ENCODE measurements at regions not wholly inside any gene's neighbourhood (a gene's known extent, or its start where the extent isn't known, plus 50 kb on each side); places are given as distances from the start of the nearest gene placed in this dataset.
"Not testable (repeated sequence)": the region's sequence is repeated elsewhere in the genome, so short reads cannot be mapped to it uniquely, and the experiment has no call there.

GRCh38 chr12:46561769-46562624, 189.4 kb upstream of the SLC38A2 start:
- not testable (repeated sequence) for H3K9ac ChIP-seq (ENCODE audit: low read depth in 1 of 2, low read length in 2 of 2); H3K36me3 ChIP-seq (ENCODE audit: control insufficient read depth in 2 of 2, insufficient read depth in 2 of 2, low read length in 2 of 2); H3K27me3 ChIP-seq (ENCODE audit: control insufficient read depth in 2 of 2, insufficient read depth in 2 of 2, low read length in 2 of 2); H3K4me1 ChIP-seq (ENCODE audit: control insufficient read depth in 2 of 2, insufficient read depth in 2 of 2, low read length in 2 of 2); H3K4me3 ChIP-seq (ENCODE audit: low read length in 2 of 2); H3K9me3 ChIP-seq (ENCODE audit: control insufficient read depth in 2 of 2, low read length in 2 of 2); H3K27ac ChIP-seq (ENCODE audit: low read depth in 2 of 2, low read length in 2 of 2)

- H3K4me1 ChIP-seq (ENCODE audit: control insufficient read depth in 2 of 2, insufficient read depth in 2 of 2, low read length in 2 of 2) = no peaks in the 10 kb centered on the region
- no peaks in the 10 kb centered on the region for H3K36me3 ChIP-seq (ENCODE audit: control insufficient read depth in 2 of 2, insufficient read depth in 2 of 2, low read length in 2 of 2)
- no peaks in the 10 kb centered on the region for H3K9me3 ChIP-seq (ENCODE audit: control insufficient read depth in 2 of 2, low read length in 2 of 2)
- H3K27me3 ChIP-seq (ENCODE audit: control insufficient read depth in 2 of 2, insufficient read depth in 2 of 2, low read length in 2 of 2) = no peaks in the 10 kb centered on the region
- H3K4me3 ChIP-seq (ENCODE audit: low read length in 2 of 2) = no peak overlapping the region
- no peak overlapping the region for H3K27ac ChIP-seq (ENCODE audit: low read depth in 2 of 2, low read length in 2 of 2)
- H3K9ac ChIP-seq (ENCODE audit: low read depth in 1 of 2, low read length in 2 of 2) = no peak overlapping the region
Observed at GRCh38 chr12:46560874-46561273, 188.3 kb upstream of the SLC38A2 start.

- H3K27ac ChIP-seq (ENCODE audit: low read depth in 2 of 2, low read length in 2 of 2) = no peak overlapping the region
- no peaks in the 10 kb centered on the region for H3K9me3 ChIP-seq (ENCODE audit: control insufficient read depth in 2 of 2, low read length in 2 of 2)
- no peak overlapping the region for H3K9ac ChIP-seq (ENCODE audit: low read depth in 1 of 2, low read length in 2 of 2)
- no peaks in the 10 kb centered on the region for H3K4me1 ChIP-seq (ENCODE audit: control insufficient read depth in 2 of 2, insufficient read depth in 2 of 2, low read length in 2 of 2)
- H3K4me3 ChIP-seq (ENCODE audit: low read length in 2 of 2) = no peak overlapping the region
- H3K27me3 ChIP-seq (ENCODE audit: control insufficient read depth in 2 of 2, insufficient read depth in 2 of 2, low read length in 2 of 2) = no peaks in the 10 kb centered on the region
- H3K36me3 ChIP-seq (ENCODE audit: control insufficient read depth in 2 of 2, insufficient read depth in 2 of 2, low read length in 2 of 2) = no peaks in the 10 kb centered on the region
Observed at GRCh38 chr12:46560089-46560488, 187.5 kb upstream of the SLC38A2 start.

GRCh38 chr12:46559311-46559710, 186.7 kb upstream of the SLC38A2 start:
- no peaks in the 10 kb centered on the region for H3K27me3 ChIP-seq (ENCODE audit: control insufficient read depth in 2 of 2, insufficient read depth in 2 of 2, low read length in 2 of 2)
- H3K27ac ChIP-seq (ENCODE audit: low read depth in 2 of 2, low read length in 2 of 2) = no peak overlapping the region
- no peaks in the 10 kb centered on the region for H3K36me3 ChIP-seq (ENCODE audit: control insufficient read depth in 2 of 2, insufficient read depth in 2 of 2, low read length in 2 of 2)
- H3K9me3 ChIP-seq (ENCODE audit: control insufficient read depth in 2 of 2, low read length in 2 of 2) = no peaks in the 10 kb centered on the region
- no peak overlapping the region for H3K4me3 ChIP-seq (ENCODE audit: low read length in 2 of 2)
- no peaks in the 10 kb centered on the region for H3K4me1 ChIP-seq (ENCODE audit: control insufficient read depth in 2 of 2, insufficient read depth in 2 of 2, low read length in 2 of 2)
- no peak overlapping the region for H3K9ac ChIP-seq (ENCODE audit: low read depth in 1 of 2, low read length in 2 of 2)

GRCh38 chr12:46558677-46559076, 186.1 kb upstream of the SLC38A2 start:
- Histone ChIP-seq H3K9me3 (ENCODE audit: control insufficient read depth in 2 of 2, low read length in 2 of 2) (no peaks in the 10 kb centered on the region), H3K9ac (ENCODE audit: low read depth in 1 of 2, low read length in 2 of 2) (no peak overlapping the region), H3K27ac (ENCODE audit: low read depth in 2 of 2, low read length in 2 of 2) (no peak overlapping the region), H3K4me3 (ENCODE audit: low read length in 2 of 2) (no peak overlapping the region), H3K4me1 (ENCODE audit: control insufficient read depth in 2 of 2, insufficient read depth in 2 of 2, low read length in 2 of 2) (no peaks in the 10 kb centered on the region), H3K27me3 (ENCODE audit: control insufficient read depth in 2 of 2, insufficient read depth in 2 of 2, low read length in 2 of 2) (no peaks in the 10 kb centered on the region), H3K36me3 (ENCODE audit: control insufficient read depth in 2 of 2, insufficient read depth in 2 of 2, low read length in 2 of 2) (no peaks in the 10 kb centered on the region)

- H3K9me3 ChIP-seq (ENCODE audit: control insufficient read depth in 2 of 2, low read length in 2 of 2) = no peaks in the 10 kb centered on the region
- H3K9ac ChIP-seq (ENCODE audit: low read depth in 1 of 2, low read length in 2 of 2) = no peak overlapping the region
- H3K27ac ChIP-seq (ENCODE audit: low read depth in 2 of 2, low read length in 2 of 2) = no peak overlapping the region
- no peaks in the 10 kb centered on the region for H3K4me1 ChIP-seq (ENCODE audit: control insufficient read depth in 2 of 2, insufficient read depth in 2 of 2, low read length in 2 of 2)
- H3K36me3 ChIP-seq (ENCODE audit: control insufficient read depth in 2 of 2, insufficient read depth in 2 of 2, low read length in 2 of 2) = no peaks in the 10 kb centered on the region
- no peak overlapping the region for H3K4me3 ChIP-seq (ENCODE audit: low read length in 2 of 2)
- no peaks in the 10 kb centered on the region for H3K27me3 ChIP-seq (ENCODE audit: control insufficient read depth in 2 of 2, insufficient read depth in 2 of 2, low read length in 2 of 2)
Observed at GRCh38 chr12:46557539-46558373, 185.2 kb upstream of the SLC38A2 start.

GRCh38 chr12:46556819-46557524, 184.4 kb upstream of the SLC38A2 start:
- no peaks in the 10 kb centered on the region for H3K9me3 ChIP-seq (ENCODE audit: control insufficient read depth in 2 of 2, low read length in 2 of 2)
- no peaks in the 10 kb centered on the region for H3K27me3 ChIP-seq (ENCODE audit: control insufficient read depth in 2 of 2, insufficient read depth in 2 of 2, low read length in 2 of 2)
- H3K36me3 ChIP-seq (ENCODE audit: control insufficient read depth in 2 of 2, insufficient read depth in 2 of 2, low read length in 2 of 2) = no peaks in the 10 kb centered on the region
- no peak overlapping the region for H3K9ac ChIP-seq (ENCODE audit: low read depth in 1 of 2, low read length in 2 of 2)
- H3K4me3 ChIP-seq (ENCODE audit: low read length in 2 of 2) = no peak overlapping the region
- H3K4me1 ChIP-seq (ENCODE audit: control insufficient read depth in 2 of 2, insufficient read depth in 2 of 2, low read length in 2 of 2) = no peaks in the 10 kb centered on the region
- H3K27ac ChIP-seq (ENCODE audit: low read depth in 2 of 2, low read length in 2 of 2) = no peak overlapping the region

GRCh38 chr12:46556105-46556559, 183.6 kb upstream of the SLC38A2 start:
- Histone ChIP-seq H3K36me3 (ENCODE audit: control insufficient read depth in 2 of 2, insufficient read depth in 2 of 2, low read length in 2 of 2) (no peaks in the 10 kb centered on the region), H3K27me3 (ENCODE audit: control insufficient read depth in 2 of 2, insufficient read depth in 2 of 2, low read length in 2 of 2) (no peaks in the 10 kb centered on the region), H3K27ac (ENCODE audit: low read depth in 2 of 2, low read length in 2 of 2) (peak overlapping the region in 1 of 2 donors; percentile 44), H3K9me3 (ENCODE audit: control insufficient read depth in 2 of 2, low read length in 2 of 2) (no peaks in the 10 kb centered on the region), H3K4me1 (ENCODE audit: control insufficient read depth in 2 of 2, insufficient read depth in 2 of 2, low read length in 2 of 2) (no peaks in the 10 kb centered on the region), H3K4me3 (ENCODE audit: low read length in 2 of 2) (no peak overlapping the region), H3K9ac (ENCODE audit: low read depth in 1 of 2, low read length in 2 of 2) (no peak overlapping the region)

GRCh38 chr12:46555406-46555852, 182.9 kb upstream of the SLC38A2 start:
- no peak overlapping the region for H3K4me3 ChIP-seq (ENCODE audit: low read length in 2 of 2)
- no peaks in the 10 kb centered on the region for H3K27me3 ChIP-seq (ENCODE audit: control insufficient read depth in 2 of 2, insufficient read depth in 2 of 2, low read length in 2 of 2)
- no peaks in the 10 kb centered on the region for H3K4me1 ChIP-seq (ENCODE audit: control insufficient read depth in 2 of 2, insufficient read depth in 2 of 2, low read length in 2 of 2)
- H3K9me3 ChIP-seq (ENCODE audit: control insufficient read depth in 2 of 2, low read length in 2 of 2) = no peaks in the 10 kb centered on the region
- H3K27ac ChIP-seq (ENCODE audit: low read depth in 2 of 2, low read length in 2 of 2) = peak overlapping the region in 1 of 2 donors; percentile 44
- no peaks in the 10 kb centered on the region for H3K36me3 ChIP-seq (ENCODE audit: control insufficient read depth in 2 of 2, insufficient read depth in 2 of 2, low read length in 2 of 2)
- no peak overlapping the region for H3K9ac ChIP-seq (ENCODE audit: low read depth in 1 of 2, low read length in 2 of 2)

GRCh38 chr12:46554460-46554859, 181.9 kb upstream of the SLC38A2 start:
- Histone ChIP-seq H3K9ac (ENCODE audit: low read depth in 1 of 2, low read length in 2 of 2) (no peak overlapping the region), H3K4me3 (ENCODE audit: low read length in 2 of 2) (no peak overlapping the region), H3K27ac (ENCODE audit: low read depth in 2 of 2, low read length in 2 of 2) (no peak overlapping the region), H3K9me3 (ENCODE audit: control insufficient read depth in 2 of 2, low read length in 2 of 2) (no peaks in the 10 kb centered on the region), H3K27me3 (ENCODE audit: control insufficient read depth in 2 of 2, insufficient read depth in 2 of 2, low read length in 2 of 2) (no peaks in the 10 kb centered on the region), H3K36me3 (ENCODE audit: control insufficient read depth in 2 of 2, insufficient read depth in 2 of 2, low read length in 2 of 2) (no peaks in the 10 kb centered on the region), H3K4me1 (ENCODE audit: control insufficient read depth in 2 of 2, insufficient read depth in 2 of 2, low read length in 2 of 2) (no peaks in the 10 kb centered on the region)

Measured in mucosa of rectum (tissue), 2 donors.